ENCODE measurements at regions not wholly inside any gene's neighbourhood (a gene's known extent, or its start where the extent isn't known, plus 50 kb on each side); places are given as distances from the start of the nearest gene placed in this dataset.

DNA sequence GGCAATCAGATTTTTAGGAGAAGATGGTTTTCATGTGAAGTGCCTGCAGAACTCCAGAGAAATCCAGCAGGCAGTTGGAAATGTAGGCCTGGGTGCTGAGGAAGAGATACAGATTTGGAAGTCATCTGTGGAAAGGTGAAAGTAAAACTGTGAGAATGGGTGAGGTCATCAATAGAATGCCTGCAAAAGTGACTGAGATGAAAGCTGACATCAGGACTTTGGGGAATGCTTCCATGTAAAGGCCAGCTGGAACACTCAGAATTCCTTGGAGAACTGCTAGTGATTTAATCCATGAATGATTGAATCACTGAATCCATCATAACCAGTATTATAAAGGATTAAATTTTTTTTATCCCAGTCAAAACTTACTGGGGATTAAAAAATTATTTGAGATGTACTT, 124.5 kb upstream of the GIMD1 start:
- TF ChIP-seq, protein P1, sequence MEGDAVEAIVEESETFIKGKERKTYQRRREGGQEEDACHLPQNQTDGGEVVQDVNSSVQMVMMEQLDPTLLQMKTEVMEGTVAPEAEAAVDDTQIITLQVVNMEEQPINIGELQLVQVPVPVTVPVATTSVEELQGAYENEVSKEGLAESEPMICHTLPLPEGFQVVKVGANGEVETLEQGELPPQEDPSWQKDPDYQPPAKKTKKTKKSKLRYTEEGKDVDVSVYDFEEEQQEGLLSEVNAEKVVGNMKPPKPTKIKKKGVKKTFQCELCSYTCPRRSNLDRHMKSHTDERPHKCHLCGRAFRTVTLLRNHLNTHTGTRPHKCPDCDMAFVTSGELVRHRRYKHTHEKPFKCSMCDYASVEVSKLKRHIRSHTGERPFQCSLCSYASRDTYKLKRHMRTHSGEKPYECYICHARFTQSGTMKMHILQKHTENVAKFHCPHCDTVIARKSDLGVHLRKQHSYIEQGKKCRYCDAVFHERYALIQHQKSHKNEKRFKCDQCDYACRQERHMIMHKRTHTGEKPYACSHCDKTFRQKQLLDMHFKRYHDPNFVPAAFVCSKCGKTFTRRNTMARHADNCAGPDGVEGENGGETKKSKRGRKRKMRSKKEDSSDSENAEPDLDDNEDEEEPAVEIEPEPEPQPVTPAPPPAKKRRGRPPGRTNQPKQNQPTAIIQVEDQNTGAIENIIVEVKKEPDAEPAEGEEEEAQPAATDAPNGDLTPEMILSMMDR (IDR thresholded peaks at IDR 0.05; ENCODE audit: low read depth, low read length) = no peak
- DNase-seq (ENCODE audit: low read depth in 2 of 2) = no peak
- no peak overlapping the region for H3K4me3 ChIP-seq (replicated peaks in 1 of 2; ENCODE audit: low read depth in 2 of 2, low read length in 2 of 2)

DNA sequence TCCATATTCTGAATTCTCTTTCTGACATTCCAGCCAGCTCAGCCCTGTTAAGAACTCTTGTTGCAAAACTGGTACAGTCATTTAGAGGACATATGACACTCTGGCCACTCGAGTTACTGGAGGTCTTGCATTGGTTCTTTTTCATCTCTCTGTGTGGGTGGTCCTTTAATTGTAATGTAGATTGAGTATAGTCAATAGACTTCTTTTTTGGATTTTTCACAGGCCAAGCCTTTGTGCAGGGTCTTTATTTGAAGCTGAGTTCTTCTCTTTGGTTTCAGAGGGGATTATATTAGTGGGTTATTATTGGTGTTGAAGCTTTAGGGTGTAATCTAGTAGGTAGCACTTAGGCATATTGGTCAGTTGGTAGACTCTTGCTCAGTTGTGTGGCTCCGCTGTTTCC, 118.0 kb upstream of the GIMD1 start:
- DNase-seq (ENCODE audit: low read depth in 2 of 2) = no peak
- H3K4me3 ChIP-seq (replicated peaks in 1 of 2; ENCODE audit: low read depth in 2 of 2, low read length in 2 of 2) = no peak overlapping the region
- TF ChIP-seq, protein P1 (IDR thresholded peaks at IDR 0.05; ENCODE audit: low read depth, low read length) = no peak

DNA sequence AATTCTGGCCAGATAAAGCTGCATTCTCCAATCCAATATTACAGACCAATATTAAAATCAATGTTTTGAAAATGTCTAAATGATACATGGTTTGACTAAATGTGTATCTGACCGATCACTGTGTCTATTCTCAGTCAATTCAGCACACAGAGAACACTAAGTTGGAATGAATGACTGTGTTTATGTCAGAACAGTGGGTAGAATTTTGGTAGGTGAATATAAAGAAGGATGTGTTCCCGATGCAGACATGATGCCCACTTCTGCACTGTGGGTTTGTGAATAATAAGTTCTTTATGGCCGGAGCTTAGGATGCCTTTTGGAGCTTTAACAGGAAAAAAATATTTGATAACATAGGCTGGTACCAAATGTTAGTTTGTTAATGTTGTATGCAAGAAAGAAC, 113.2 kb upstream of the GIMD1 start:
- no peak overlapping the region for H3K4me3 ChIP-seq (replicated peaks in 1 of 2; ENCODE audit: low read depth in 2 of 2, low read length in 2 of 2)
- TF ChIP-seq, protein P1 (IDR thresholded peaks at IDR 0.05; ENCODE audit: low read depth, low read length) = no peak
- DNase-seq (ENCODE audit: low read depth in 2 of 2) = no peak

DNA sequence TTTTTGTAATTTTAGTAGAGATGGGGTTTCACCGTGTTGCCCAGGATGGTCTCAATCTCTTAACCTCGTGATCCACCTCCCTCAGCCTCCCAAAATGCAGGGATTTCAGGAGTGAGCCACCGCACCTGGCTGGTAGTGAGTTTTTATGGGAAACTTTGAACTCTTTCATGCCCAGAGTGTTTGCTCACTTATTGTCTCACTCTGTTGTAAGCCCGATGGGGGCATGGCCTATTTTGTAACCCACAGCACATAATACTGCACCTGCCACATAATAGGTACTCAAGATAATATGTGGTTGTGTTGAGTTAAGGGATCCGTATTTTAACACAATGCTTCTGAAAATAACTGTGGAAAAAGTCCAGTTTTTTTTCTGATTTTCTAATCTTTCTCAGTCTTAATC, 109.6 kb upstream of the GIMD1 start:
- no peak overlapping the region for H3K4me3 ChIP-seq (replicated peaks in 1 of 2; ENCODE audit: low read depth in 2 of 2, low read length in 2 of 2)
- no peak for DNase-seq (ENCODE audit: low read depth in 2 of 2)
- TF ChIP-seq, protein P1 (IDR thresholded peaks at IDR 0.05; ENCODE audit: low read depth, low read length) = no peak

DNA sequence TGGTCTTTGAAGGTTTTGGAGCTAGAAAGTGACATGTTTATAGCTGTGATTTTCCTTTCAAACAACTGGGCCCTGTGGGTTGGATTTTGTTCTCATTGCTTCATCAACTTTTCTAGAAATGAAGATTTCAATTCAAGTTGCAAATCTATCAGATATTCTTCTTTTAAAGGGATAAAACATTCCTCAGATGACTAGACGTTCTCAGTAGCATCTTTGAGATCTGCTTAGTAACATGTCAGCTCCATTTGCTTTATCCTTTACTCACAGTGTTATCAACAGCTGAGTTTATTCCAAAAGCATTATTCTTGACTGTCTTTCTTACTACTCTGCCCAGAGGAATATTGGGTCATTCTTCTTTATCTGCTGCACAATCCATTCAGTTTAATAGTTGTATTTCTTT, 108.2 kb upstream of the GIMD1 start:
- no peak overlapping the region for H3K4me3 ChIP-seq (replicated peaks in 1 of 2; ENCODE audit: low read depth in 2 of 2, low read length in 2 of 2)
- DNase-seq (ENCODE audit: low read depth in 2 of 2) = no peak
- TF ChIP-seq, protein P1 (IDR thresholded peaks at IDR 0.05; ENCODE audit: low read depth, low read length) = no peak

DNA sequence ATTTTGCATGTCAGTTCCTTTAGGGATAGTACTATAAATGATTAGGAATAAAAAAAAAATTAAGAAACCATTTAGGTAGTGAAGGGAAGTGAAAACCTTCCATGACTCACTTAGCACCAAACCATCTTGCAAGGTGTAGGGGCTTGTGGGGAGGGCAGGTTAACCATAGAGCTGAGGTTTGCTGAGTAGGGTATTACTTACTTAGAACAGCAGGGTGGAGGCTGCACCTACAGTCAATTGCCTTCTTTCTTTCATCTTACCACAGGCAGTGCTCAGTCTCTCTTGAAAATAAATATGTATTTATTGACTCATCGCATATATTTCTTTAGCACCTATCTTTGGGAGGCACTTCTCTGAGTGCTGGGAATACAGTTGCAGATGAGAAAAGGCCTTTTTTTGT, 104.9 kb upstream of the GIMD1 start:
- TF ChIP-seq, protein P1 (IDR thresholded peaks at IDR 0.05; ENCODE audit: low read depth, low read length) = no peak
- no peak for DNase-seq (ENCODE audit: low read depth in 2 of 2)
- H3K4me3 ChIP-seq (replicated peaks in 1 of 2; ENCODE audit: low read depth in 2 of 2, low read length in 2 of 2) = no peak overlapping the region

DNA sequence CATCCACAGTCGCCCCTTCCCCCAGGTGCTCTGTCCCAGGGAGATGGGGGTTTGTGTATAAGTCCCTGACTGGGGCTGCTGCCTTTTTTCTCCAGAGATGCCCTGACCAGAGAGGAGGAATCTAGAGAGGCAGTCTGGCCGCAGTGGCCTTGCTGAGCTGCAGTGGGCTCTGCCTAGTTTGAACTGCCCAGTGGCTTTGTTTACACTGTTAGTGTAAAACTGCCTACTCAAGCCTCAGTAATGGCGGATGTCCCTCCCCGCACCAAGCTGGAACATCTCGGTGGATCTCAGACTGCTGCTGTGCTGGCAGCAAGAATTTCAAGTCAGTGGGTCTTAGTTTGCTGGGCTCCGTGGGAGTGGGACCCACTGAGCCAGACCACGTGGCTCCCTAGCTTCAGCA, 102.6 kb upstream of the GIMD1 start:
- TF ChIP-seq, protein P1 (IDR thresholded peaks at IDR 0.05; ENCODE audit: low read depth, low read length) = no peak
- DNase-seq (ENCODE audit: low read depth in 2 of 2) = no peak

More for the DNA sequence above, 102.6 kb upstream of the GIMD1 start:
- no peak overlapping the region for H3K4me3 ChIP-seq (replicated peaks in 1 of 2; ENCODE audit: low read depth in 2 of 2, low read length in 2 of 2)

Data from cardiac fibroblast (primary cell).